ENCODE measurements at regions not wholly inside any gene's neighbourhood (a gene's known extent, or its start where the extent isn't known, plus 50 kb on each side); places are given as distances from the start of the nearest gene placed in this dataset.

DNA sequence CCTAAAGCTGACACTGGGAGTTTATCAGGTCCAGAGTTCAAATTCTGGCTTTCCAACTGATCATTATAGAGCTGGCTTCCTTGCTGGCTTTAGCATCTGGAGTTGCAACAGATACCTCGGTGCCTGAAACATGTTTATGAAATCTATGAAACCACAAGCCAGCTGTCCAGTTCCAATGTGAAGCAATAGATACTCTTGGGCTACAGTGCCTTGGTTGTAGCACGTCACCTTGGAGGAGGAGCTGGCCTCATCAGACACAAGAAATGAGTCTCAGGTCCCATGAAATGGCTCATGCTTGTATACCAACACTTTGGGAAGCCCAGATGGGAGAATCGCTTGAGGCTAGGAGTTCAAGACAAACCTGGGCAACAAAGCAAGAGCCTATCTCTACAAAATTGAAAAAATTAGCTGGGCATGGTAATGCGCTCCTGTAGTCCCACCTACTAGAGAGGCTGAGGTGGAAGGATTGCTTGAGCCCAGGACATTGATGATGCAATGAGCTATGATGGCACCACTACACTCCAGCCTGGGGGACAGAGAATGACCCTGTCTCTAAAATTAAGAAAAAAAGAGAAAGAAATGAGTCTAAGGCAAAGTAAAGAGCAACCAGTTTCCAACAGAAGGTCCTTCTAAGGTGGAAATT is 132.5 kb upstream of the ZNF648 start:
- no peak for DNase-seq (ENCODE audit: low spot score)

GRCh38 chr1:182192966-182193365 is 131.5 kb upstream of the ZNF648 start:
- DNase-seq (ENCODE audit: low spot score), result no peak

DNA sequence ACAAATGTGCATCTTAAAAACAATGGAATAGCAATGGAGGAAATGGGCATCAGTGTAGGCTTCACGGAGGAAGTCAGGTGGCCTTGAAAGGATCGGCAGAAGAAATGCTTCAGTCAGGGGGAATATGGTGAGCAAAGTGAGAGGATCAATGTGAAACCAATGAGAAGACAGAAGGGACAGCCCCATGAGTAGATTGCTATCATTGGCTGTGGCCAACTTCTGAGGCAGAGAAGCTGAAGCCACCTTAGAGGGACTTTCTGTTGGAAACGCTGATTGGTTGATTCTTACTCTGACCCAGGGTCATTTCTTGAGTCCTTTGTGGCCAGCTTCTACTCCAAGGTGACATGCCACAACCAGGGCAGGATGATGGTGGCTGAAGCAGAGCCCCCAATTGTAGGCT is 130.7 kb upstream of the ZNF648 start:
- no peak for DNase-seq (ENCODE audit: low spot score)

- DNase-seq (ENCODE audit: low spot score), result no peak
Measured at GRCh38 chr1:182191381-182192115, 130.0 kb upstream of the ZNF648 start.

GRCh38 chr1:182189535-182190066 is 128.1 kb upstream of the ZNF648 start:
- DNase-seq (ENCODE audit: low spot score), result no peak

DNA sequence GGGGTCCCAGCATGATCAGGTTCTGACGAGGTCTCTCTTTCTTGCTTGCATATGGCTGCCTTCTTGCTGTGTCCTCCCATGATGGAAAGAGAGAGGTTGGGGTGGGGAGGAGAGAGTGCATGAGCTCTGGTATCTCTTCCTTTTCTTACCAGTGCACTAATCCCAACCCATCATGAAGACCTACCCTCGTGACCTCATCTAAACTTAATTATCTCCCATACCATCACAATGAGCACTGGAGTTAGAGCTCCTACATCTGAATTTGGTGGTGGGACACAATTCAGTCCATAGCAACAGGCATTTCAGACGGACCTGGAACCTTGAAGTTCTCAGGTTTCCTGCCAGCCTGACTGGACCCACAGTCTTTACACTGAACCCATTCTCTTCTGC is 125.2 kb upstream of the ZNF648 start:
- no peak for DNase-seq (ENCODE audit: low spot score)

DNA sequence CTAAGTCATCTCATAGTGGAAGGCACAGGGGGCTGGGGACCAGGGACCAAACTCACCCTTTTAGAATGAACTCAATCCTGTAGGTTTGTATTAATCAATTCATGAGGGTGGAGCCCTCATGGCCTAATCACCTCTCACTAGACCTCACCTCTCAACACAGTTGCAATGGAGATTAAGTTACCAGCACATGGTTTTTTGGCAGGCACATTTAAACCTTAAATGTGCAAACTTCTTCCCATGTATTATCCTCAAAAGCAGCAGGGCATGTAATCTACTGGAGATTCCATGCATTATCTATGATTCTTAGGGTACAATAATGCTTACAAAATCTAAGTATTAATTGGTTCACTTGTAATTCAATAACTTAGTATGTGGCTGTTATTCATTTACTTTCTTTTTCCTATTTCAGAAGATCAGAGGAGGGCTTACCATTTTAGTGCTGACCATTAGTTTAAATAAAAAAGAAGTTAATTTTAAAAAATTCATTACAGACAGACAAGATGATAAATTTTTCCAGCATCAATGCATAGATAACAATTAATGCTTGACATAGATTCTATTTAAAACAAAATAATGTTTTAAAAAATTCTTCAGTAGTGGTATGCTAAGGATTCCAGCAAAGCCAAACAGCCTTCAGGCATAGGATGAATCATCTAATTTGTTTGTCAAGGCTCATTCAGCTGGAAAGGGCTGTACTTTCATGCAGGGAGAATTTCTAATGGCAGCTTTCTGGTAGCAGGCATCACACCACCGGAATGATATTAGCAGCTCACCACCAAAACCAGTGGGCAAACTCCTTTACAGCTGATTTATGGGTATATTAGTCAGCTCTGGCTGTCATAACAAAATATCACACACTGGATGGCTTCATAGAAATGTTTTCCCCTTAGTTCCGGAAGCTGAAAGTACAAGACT is 124.6 kb upstream of the ZNF648 start:
- peak; percentile 97 for DNase-seq (ENCODE audit: low spot score)

- DNase-seq (ENCODE audit: low spot score), result no peak
Measured at GRCh38 chr1:182185136-182185535, 123.6 kb upstream of the ZNF648 start.

- no peak for DNase-seq (ENCODE audit: low spot score)
Measured at GRCh38 chr1:182183606-182184005, 122.1 kb upstream of the ZNF648 start.

- no peak for DNase-seq (ENCODE audit: low spot score)
Measured at GRCh38 chr1:182182311-182182710, 120.8 kb upstream of the ZNF648 start.

GRCh38 chr1:182181167-182181572 is 119.7 kb upstream of the ZNF648 start:
- peak; percentile 62 for DNase-seq (ENCODE audit: low spot score)

DNA sequence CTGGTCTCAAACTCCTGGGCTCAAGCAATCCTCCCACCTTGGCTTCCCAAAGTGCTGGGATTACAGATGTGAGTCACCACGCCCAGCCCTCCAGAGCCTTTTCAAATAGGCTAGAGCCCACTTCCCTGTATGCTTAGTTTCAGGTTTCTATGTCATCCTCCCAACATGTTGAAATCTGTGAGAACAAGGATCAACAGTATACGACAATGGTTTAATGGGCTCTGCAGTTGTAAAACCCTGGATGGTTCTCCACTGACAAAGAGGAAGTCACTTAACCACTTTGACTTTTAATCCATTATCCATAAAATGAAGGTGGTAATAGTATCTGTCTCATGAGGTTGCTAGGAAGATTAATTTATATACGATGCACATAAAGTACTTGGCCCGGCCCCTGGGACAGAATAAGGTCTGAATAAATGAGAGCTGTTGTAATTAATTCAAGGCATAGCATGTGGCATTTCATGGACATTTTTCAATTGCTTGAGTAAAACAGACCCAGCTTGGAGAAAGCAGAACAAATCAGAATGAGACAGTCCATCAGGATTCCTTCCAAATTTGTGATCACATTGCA is 113.9 kb upstream of the ZNF648 start:
- DNase-seq (ENCODE audit: low spot score), result peak; percentile 44

DNA sequence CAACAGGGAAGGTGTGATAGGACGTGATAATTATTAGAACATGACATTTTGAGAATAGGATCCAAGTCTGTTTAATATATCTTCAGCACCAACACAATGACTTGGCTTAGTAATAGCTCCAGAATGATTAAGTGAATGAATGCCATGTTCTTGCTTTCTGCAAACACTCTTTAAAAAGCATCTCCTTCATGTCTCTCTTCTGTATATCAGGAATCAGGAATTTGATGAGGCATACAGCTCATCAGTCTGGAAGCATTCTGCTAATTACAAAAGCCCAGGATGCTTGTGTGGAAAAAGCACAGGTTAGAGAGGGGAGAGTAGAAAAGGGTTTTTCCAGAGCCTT is 113.0 kb upstream of the ZNF648 start:
- DNase-seq (ENCODE audit: low spot score), result no peak

GRCh38 chr1:182173808-182174512 is 112.4 kb upstream of the ZNF648 start:
- DNase-seq (ENCODE audit: low spot score), result no peak

DNA sequence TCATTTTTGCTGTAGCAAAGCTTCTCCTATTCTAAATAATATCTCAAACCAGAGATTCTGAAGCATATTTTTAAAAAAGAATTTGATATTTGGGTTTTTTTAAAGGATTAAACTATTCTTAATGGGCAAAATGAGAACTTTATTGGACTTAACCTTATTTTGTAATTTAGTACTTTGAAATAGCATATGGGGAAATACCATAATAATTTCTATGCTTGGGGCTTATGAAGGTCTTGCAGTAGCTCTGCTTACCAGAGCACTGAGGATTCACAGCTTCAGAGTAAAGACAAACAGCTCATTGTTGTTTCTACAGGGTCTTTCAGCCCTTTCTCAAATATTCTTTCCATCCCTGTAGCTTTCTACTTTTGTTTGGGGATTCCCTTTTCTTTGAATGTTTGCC is 111.2 kb upstream of the ZNF648 start:
- no peak for DNase-seq (ENCODE audit: low spot score)

- no peak for DNase-seq (ENCODE audit: low spot score)
Measured at GRCh38 chr1:182170891-182171461, 109.5 kb upstream of the ZNF648 start.

DNA sequence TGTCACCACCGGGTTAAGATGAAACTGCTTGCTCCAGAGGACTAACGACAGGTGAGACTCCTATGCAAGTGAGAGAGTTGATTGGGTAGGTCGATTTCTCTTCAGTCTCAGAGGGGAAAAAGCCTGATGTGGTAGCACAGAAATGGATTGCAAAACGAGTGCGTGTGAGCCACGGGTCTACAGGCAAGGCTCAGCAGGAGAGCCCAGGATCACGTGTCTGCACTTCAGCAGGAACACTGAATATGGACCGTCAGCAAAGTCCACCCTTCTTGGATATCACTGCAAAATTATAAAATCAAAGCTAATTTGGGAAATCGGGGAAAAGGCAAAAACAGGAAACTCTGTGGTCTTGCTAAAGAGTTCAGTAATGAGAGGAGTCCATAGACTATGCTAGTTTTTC is 107.7 kb upstream of the ZNF648 start:
- DNase-seq (ENCODE audit: low spot score), result no peak

DNA sequence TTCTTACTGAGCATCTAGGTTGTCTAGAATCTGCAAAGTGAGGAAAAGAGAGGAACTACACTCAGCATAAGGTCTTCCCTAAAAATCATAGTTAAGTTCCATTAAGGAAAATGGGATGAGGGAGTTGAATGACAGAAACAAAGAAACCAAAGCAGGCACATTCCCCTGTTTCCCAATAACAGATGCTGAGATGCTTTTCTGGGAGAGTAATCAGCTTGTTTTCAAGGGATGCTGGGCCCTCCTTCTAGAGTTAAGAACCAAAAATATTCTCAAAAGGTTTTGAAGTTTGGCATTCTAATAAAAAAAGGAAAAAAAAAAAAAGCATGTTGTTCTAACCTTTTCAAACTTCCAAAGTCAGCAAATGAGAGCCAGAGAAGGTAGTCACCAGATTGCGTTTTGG is 105.2 kb upstream of the ZNF648 start:
- DNase-seq (ENCODE audit: low spot score), result no peak

DNA sequence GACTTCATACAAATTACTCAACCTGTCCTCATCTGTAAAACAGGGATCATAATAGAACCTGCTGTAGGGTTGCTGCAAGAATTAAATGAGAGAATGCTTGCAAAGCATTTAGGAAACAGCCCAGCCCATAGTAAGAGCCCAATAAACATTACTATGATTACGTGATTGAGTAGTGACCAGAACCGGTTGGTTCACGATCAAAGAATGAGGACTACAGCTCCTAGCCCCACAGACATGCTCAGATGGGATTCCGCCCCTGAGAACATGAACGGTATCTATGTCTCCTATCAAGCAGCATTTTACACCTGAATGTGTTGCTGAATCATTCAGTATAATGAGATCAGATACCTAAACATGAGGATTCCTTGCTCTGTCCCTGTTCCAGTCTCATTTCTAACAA is 104.8 kb upstream of the ZNF648 start:
- DNase-seq (ENCODE audit: low spot score), result no peak

- DNase-seq (ENCODE audit: low spot score), result no peak
Measured at GRCh38 chr1:182164273-182164672, 102.8 kb upstream of the ZNF648 start.

- DNase-seq (ENCODE audit: low spot score), result no peak
Measured at GRCh38 chr1:182163821-182164223, 102.3 kb upstream of the ZNF648 start.
